GM12878 (cell line): ENCODE measurements at regions not wholly inside any gene's neighbourhood (a gene's known extent, or its start where the extent isn't known, plus 50 kb on each side); places are given as distances from the start of the nearest gene placed in this dataset.

Experiments
- ATAC-seq: fragments of 200-7000 bp; cut with Tn5 transposase; 3 replicates; pipeline ENCODE4 v1.9.1; 2020; ENCODE audit warnings: mild to moderate bottlenecking, moderate library complexity
- BruUV-seq: library from RNA; stranded (reverse); fragments of 400-500 nt; replicated peaks from 2 replicates; lab custom pipeline; 2021; lab: Mats Ljungman, UMichigan
- CTCF ChIA-PET: fragments of 300-600 bp; sonication (Branson Sonifier 250); formaldehyde crosslinking; extraction: SDS; loops from one replicate; lab custom pipeline; 2021; ENCODE audit warnings: inconsistent platforms; lab: Yijun Ruan, JAX
- POLR2A ChIA-PET: fragments of 350-600 bp; formaldehyde crosslinking; extraction: SDS; loops from one replicate; lab custom pipeline; 2021; ENCODE audit warnings: inconsistent platforms; lab: Charles Lee
- RAD21 ChIA-PET: fragments of 300-600 bp; sonication (Branson Sonifier 250); formaldehyde crosslinking; loops from one replicate; lab custom pipeline; 2023; ENCODE audit warnings: antibody characterized with exemption; ENCODE audit not compliant: unreplicated experiment; lab: Charles Lee
- SMC1A ChIA-PET: fragments of 300-600 bp; sonication (Branson Sonifier 250); formaldehyde crosslinking; loops from one replicate; lab custom pipeline; 2023; ENCODE audit not compliant: unreplicated experiment, uncharacterized antibody; lab: Charles Lee
- DNase-seq: peaks from one replicate; pipeline ENCODE4 v3.0.0-alpha.2; 2011; ENCODE audit warnings: low read depth, low spot score
- FAIRE-seq: peaks from 3 replicates; lab custom pipeline; 2011; peaks lifted over from hg19 to GRCh38; lab: Jason Lieb, UNC
- H2AFZ ChIP-seq: 2 replicates; pipeline ENCODE4 v1.6.0; 2011; ENCODE audit warnings: low read depth, low read length, control low read depth; ENCODE audit not compliant: control insufficient read depth
- H3K27ac ChIP-seq: 2 replicates; pipeline ENCODE4 v1.5.1; 2011; ENCODE audit warnings: control low read depth; ENCODE audit not compliant: control insufficient read depth, insufficient read depth
- H3K27me3 ChIP-seq, 2 experiments: replicated peaks in 1 of 2; 2 replicates each; pipeline versions ENCODE4 v1.6.0 to v1.6.1; 2011; ENCODE audit warnings: low read length in 1 of 2; ENCODE audit not compliant: control insufficient read depth in 2 of 2, insufficient read depth in 2 of 2
- H3K36me3 ChIP-seq, 2 experiments: 2 replicates each; pipeline ENCODE4 v1.5.1; 2011; ENCODE audit warnings: low read length in 1 of 2; ENCODE audit not compliant: control insufficient read depth in 2 of 2, insufficient read depth in 2 of 2
- H3K4me1 ChIP-seq: 2 replicates; pipeline ENCODE4 v1.6.1; 2011; ENCODE audit warnings: mild to moderate bottlenecking, low read length, moderate library complexity, mixed read lengths; ENCODE audit not compliant: control insufficient read depth, insufficient read depth
- H3K4me2 ChIP-seq: 2 replicates; pipeline ENCODE4 v1.6.0; 2011; ENCODE audit warnings: control low read depth; ENCODE audit not compliant: control insufficient read depth, insufficient read depth
- H3K4me3 ChIP-seq: fragments of 200-600 bp; sonication (generic); 2 replicates; pipeline ENCODE4 v1.5.1; 2016
- H3K79me2 ChIP-seq: 2 replicates; pipeline ENCODE4 v1.6.0; 2011; ENCODE audit warnings: low read length; ENCODE audit not compliant: control insufficient read depth, insufficient read depth
- H3K9ac ChIP-seq: 2 replicates; pipeline ENCODE4 v1.8.0; 2011; ENCODE audit warnings: low read length, control low read depth, mixed read lengths; ENCODE audit not compliant: control insufficient read depth, insufficient read depth
- H3K9me3 ChIP-seq: replicated peaks from 3 replicates; pipeline ENCODE4 v1.5.1; 2011; ENCODE audit warnings: mild to moderate bottlenecking, low read length; ENCODE audit not compliant: control insufficient read depth, insufficient read depth
- H4K20me1 ChIP-seq: 2 replicates; pipeline ENCODE4 v1.6.0; 2011; ENCODE audit not compliant: control insufficient read depth, insufficient read depth
- NFYB ChIP-seq: IDR thresholded peaks from 2 replicates; pipeline ENCODE4 v1.6.1; 2011; ENCODE audit warnings: low read depth, mild to moderate bottlenecking, low read length, improper control_type of control experiment, moderate library complexity; ENCODE audit not compliant: insufficient read depth
- RELB ChIP-seq: fragments of 450-650 bp; IDR thresholded peaks from 2 replicates; pipeline ENCODE4 v1.6.1; 2017; ENCODE audit warnings: low read depth, mild to moderate bottlenecking, moderate library complexity
- TCF12 ChIP-seq: IDR thresholded peaks from 2 replicates; pipeline ENCODE4 v1.6.1; 2011; ENCODE audit warnings: low read depth, mild to moderate bottlenecking, low read length
- TCF7 ChIP-seq: IDR thresholded peaks from 2 replicates; pipeline ENCODE4 v1.6.1; 2014; ENCODE audit warnings: antibody characterized with exemption, borderline replicate concordance
- ZBTB11 ChIP-seq: fragments of 450-650 bp; formaldehyde crosslinking; IDR thresholded peaks from 2 replicates; pipeline ENCODE4 v1.5.0; 2022; ENCODE audit warnings: mild to moderate bottlenecking, missing genetic modification characterization
- WGBS: methylation state at CpG from one replicate; pipeline ENCODE4 v1.1.6; 2016; ENCODE audit warnings: low lambda C conversion rate; ENCODE audit not compliant: insufficient replicate concordance, insufficient coverage; ENCODE audit errors: missing lambda C conversion rate; 5-methylcytosine and 5-hydroxymethylcytosine counted together
- in situ Hi-C: fragments of 300-500 bp; cut with MboI; formaldehyde crosslinking; loops from 9 replicates; pipeline ENCODE4 v1.14.3; 2018; ENCODE audit warnings: mixed read lengths
- intact Hi-C: fragments of 100-400 bp; cut with micrococcal nuclease; formaldehyde crosslinking; loops from one replicate; pipeline ENCODE4 v1.14.2; 2022; ENCODE audit not compliant: unreplicated experiment

- Histone ChIP-seq H3K79me2 (no peaks in the 10 kb centered on the region), H3K9ac (no peak overlapping the region), H3K4me3 (no peak overlapping the region), H3K27ac (no peak overlapping the region), H3K9me3 (no peaks in the 10 kb centered on the region), H3K4me2 (no peak overlapping the region), H2AFZ (no peak overlapping the region), H3K4me1 (no peaks in the 10 kb centered on the region)
- ATAC-seq, result no peak
- BruUV-seq, result no TSS peak
- no peak for DNase-seq
- no peak for FAIRE-seq
- POLR2A ChIA-PET, result no interaction called here
- SMC1A ChIA-PET, result no interaction called here
- intact Hi-C loops, result no loop called here
- RAD21 ChIA-PET, result no interaction called here
- WGBS, result 8% methylated on average over 4 of the region's 4 CpGs
- TF ChIP-seq TCF7, result no peak
- TF ChIP-seq RELB, result no peak
- no peak for TF ChIP-seq ZBTB11 (CRISPR knock-in tag)
- no peak for TF ChIP-seq TCF12
- TF ChIP-seq NFYB, result no peak
- TF ChIP-seq, all 136 proteins: peak for 0
- in situ Hi-C loops, result no loop called here
- CTCF ChIA-PET, result no interaction called here
- no peaks in the 10 kb centered on the region; a peak in 1 of 4 replicates for H3K27me3 ChIP-seq
- H3K36me3 ChIP-seq, result no peaks in the 10 kb centered on the region
- no peaks in the 10 kb centered on the region for H4K20me1 ChIP-seq
Observed at GRCh38 chr6:132919045-132919860, 104.9 kb downstream of the RPS12 start.
